Neuron (in vitro differentiated cells): ENCODE measurements at regions not wholly inside any gene's neighbourhood (a gene's known extent, or its start where the extent isn't known, plus 50 kb on each side); places are given as distances from the start of the nearest gene placed in this dataset.

Experiments used
- H2AFZ ChIP-seq: one replicate; pipeline ENCODE4 v1.6.1; 2013; ENCODE audit warnings: low read depth, mild to moderate bottlenecking, inconsistent platforms, low read length, moderate library complexity
- H3K27me3 ChIP-seq: one replicate; pipeline ENCODE4 v1.6.1; 2013; ENCODE audit warnings: low read length; ENCODE audit not compliant: insufficient read depth
- H3K36me3 ChIP-seq: one replicate; pipeline ENCODE4 v1.6.1; 2013; ENCODE audit warnings: low read length; ENCODE audit not compliant: insufficient read depth
- H3K4me1 ChIP-seq: one replicate; pipeline ENCODE4 v1.6.1; 2013; ENCODE audit warnings: low read length; ENCODE audit not compliant: insufficient read depth
- H3K4me3 ChIP-seq: 2 replicates; pipeline ENCODE4 v1.5.1; 2013; ENCODE audit warnings: mild to moderate bottlenecking, low read length, moderate library complexity
- H3K9me3 ChIP-seq: one replicate; pipeline ENCODE4 v1.6.1; 2013; ENCODE audit warnings: low read length

DNA sequence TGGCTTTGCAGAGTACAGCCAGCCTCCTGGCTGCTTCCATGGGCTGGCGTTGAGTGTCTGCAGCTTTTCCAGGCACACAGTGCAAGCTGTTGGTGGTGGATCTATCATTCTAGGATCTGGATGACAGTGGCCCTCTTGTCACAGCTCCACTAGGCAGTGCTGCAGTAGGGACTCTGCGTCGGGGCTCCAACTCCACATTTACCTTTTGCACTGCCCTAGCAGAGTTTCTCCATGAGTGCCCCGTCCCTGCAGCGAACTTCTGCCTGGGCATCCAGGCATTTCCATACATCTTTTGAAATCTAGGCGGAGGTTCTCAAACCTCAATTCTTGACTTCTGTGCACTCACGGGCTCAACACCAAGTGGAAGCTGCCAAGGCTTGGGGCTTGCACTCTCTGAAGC, 1697.3 kb upstream of the MIR17HG start:
- H3K4me3 ChIP-seq = no peak overlapping the region
- H3K36me3 ChIP-seq = no peaks in the 10 kb centered on the region
- H2AFZ ChIP-seq = no peak overlapping the region
- peaks cover 8% of the 10 kb centered on the region for H3K9me3 ChIP-seq
- peaks cover 3% of the 10 kb centered on the region for H3K4me1 ChIP-seq
- no peaks in the 10 kb centered on the region for H3K27me3 ChIP-seq

DNA sequence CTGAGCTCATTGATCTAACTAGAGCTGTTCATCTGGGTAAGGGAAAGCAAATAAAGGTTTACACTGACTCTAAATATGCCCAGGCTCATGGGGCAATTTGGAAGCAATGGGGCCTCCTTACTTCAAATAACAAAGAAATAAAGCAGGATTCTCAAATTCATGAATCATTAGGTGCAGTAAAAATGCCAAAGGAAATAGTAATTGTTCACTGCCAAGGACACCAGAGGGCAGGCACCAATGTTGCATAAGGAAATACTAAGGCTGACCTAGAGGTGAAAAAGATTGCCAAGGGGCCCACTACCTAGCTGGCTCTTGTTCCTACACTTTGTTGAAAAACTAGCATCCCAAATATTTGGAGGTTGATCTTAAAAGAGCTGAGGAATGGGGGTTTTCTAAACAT, 1686.7 kb upstream of the MIR17HG start:
- H2AFZ ChIP-seq = no peak overlapping the region
- H3K36me3 ChIP-seq = no peaks in the 10 kb centered on the region
- H3K9me3 ChIP-seq = peaks cover 3% of the 10 kb centered on the region
- no peaks in the 10 kb centered on the region for H3K4me1 ChIP-seq
- H3K4me3 ChIP-seq = no peak overlapping the region
- no peaks in the 10 kb centered on the region for H3K27me3 ChIP-seq

DNA sequence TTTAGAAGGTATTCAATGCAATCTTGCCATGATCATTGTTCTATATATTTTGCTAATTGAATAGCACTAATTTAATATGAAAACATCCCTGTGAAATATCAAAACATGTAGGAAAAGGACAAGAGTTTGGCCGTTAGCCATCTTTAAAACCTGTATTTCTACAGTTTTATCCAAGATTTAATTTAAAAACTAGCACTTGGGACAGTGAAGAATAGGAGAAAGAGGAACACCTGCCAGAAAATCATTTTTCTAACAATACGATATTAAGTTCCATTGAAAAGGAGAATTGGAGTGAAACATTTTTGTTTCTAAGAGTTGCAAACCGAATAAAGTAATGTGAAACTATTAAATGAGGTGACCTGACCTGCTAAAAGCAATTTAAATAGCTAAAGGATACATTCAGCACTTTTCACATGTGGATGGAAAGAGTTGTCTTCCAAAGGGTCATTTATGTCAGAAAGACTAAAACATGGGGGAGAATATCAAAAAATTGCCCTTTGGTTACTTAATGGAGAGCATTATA, 1673.6 kb upstream of the MIR17HG start:
- H3K4me1 ChIP-seq = no peaks in the 10 kb centered on the region
- no peaks in the 10 kb centered on the region for H3K9me3 ChIP-seq
- no peaks in the 10 kb centered on the region for H3K36me3 ChIP-seq
- H3K27me3 ChIP-seq = no peaks in the 10 kb centered on the region
- H3K4me3 ChIP-seq = no peak overlapping the region
- H2AFZ ChIP-seq = peak overlapping the region; percentile 61

- no peaks in the 10 kb centered on the region for H3K27me3 ChIP-seq
- no peaks in the 10 kb centered on the region for H3K4me1 ChIP-seq
- no peaks in the 10 kb centered on the region for H3K36me3 ChIP-seq
- no peak overlapping the region for H3K4me3 ChIP-seq
- no peak overlapping the region for H2AFZ ChIP-seq
- H3K9me3 ChIP-seq = no peaks in the 10 kb centered on the region
These were observed 1668.9 kb upstream of the MIR17HG start for GRCh38 chr13:89678466-89679121.

DNA sequence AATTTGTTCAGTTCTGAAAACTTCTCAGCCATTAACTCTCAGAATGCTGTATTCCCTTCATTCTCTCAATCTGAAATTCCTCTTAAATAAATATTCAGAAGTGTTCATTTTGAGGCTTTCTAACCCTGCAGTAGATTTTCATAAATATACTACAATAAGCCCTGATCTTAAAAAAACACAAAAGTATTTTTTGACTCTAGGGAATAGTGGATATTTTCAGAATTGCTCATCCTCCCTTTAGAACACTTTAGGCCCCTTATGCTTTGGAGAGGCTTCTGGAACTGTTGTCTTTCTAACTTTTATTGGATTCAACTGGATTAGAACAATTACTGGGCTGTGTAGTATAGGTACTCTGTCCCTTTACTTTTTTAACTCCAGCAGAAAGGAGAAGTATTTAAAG, 1662.6 kb upstream of the MIR17HG start:
- Histone ChIP-seq H2AFZ (no peak overlapping the region), H3K9me3 (no peaks in the 10 kb centered on the region), H3K4me3 (no peak overlapping the region), H3K27me3 (no peaks in the 10 kb centered on the region), H3K36me3 (no peaks in the 10 kb centered on the region), H3K4me1 (no peaks in the 10 kb centered on the region)

DNA sequence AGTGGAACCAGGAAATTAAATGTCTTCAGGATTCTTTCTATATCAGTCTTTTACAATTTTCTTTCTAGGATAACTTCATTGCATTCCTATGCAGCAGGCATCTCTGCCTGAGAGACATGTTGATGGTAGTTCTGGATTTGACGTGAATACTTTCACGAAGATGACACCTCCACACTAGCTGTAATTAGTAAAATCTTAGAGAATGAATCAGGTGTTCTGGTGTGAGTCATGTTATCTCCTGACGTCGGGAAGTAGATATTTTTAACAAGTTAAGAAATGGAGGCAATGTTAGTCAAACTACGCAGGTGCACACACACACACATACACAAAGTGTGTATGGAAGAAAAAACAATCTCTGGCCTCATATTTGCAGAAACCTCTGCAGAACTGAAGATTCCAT, 1661.3 kb upstream of the MIR17HG start:
- no peaks in the 10 kb centered on the region for H3K4me1 ChIP-seq
- no peak overlapping the region for H3K4me3 ChIP-seq
- H2AFZ ChIP-seq = no peak overlapping the region
- H3K36me3 ChIP-seq = no peaks in the 10 kb centered on the region
- no peaks in the 10 kb centered on the region for H3K9me3 ChIP-seq
- no peaks in the 10 kb centered on the region for H3K27me3 ChIP-seq

DNA sequence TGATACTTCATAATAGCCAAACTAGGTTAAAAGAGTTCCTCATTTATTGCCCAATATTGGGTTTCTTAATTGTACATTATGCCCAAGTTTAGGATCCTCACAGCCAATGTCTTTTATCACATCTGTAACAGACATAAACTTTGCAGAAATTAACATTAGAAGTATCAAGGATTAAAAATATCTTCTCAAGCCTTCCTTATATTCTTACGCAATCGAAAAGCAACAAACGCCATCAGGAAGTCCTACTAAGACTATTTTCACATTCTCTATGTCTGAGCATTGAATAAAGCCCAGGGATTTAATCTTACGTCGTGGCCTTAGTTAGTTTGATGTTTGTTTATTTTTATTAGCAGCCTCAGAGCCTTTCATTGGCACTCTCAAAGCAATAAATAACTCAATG, 1660.4 kb upstream of the MIR17HG start:
- Histone ChIP-seq H2AFZ (no peak overlapping the region), H3K4me3 (no peak overlapping the region), H3K36me3 (no peaks in the 10 kb centered on the region), H3K27me3 (no peaks in the 10 kb centered on the region), H3K9me3 (no peaks in the 10 kb centered on the region), H3K4me1 (no peaks in the 10 kb centered on the region)

DNA sequence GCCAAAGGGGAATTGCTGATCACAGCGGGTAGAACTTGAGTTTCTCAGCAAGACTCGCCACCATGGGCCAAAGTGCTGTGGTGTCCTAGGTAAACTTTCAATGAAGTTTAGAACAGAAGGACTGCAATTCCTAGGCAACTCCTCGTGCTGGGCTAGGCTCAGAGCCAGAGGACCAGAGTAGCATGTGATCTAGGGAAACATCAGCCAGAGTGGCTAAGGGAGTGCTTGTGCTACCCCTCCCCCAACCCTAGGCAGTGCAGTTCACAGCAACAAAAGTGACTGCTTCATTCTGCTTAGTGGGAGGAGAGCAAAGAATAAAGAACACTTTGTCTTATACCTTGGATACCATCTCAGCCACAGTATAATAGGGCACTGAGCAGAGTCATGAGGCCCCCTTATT, 1658.6 kb upstream of the MIR17HG start:
- Histone ChIP-seq H3K9me3 (no peaks in the 10 kb centered on the region), H3K36me3 (no peaks in the 10 kb centered on the region), H3K4me1 (no peaks in the 10 kb centered on the region), H3K4me3 (no peak overlapping the region), H3K27me3 (no peaks in the 10 kb centered on the region), H2AFZ (no peak overlapping the region)

DNA sequence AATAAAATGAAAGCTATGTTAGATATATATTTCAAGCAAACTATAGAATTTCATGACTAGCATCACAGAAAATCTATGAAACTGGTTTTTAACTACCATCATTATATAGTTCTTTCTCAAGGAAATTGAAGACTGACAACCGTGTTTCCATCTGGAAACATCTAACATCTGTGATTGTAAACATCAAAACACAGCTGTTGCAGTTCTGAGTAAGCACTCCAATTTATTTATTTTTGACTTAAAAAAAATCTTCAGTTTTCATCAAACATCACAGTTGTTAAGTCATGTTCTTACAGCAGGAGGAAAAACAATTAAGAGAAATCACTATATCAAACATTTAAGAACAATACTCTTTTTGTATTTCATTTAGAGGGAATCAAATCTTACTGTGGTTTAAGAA, 1653.0 kb upstream of the MIR17HG start:
- Histone ChIP-seq H2AFZ (no peak overlapping the region), H3K36me3 (no peaks in the 10 kb centered on the region), H3K27me3 (no peaks in the 10 kb centered on the region), H3K4me3 (no peak overlapping the region), H3K4me1 (peaks cover 5% of the 10 kb centered on the region), H3K9me3 (no peaks in the 10 kb centered on the region)

DNA sequence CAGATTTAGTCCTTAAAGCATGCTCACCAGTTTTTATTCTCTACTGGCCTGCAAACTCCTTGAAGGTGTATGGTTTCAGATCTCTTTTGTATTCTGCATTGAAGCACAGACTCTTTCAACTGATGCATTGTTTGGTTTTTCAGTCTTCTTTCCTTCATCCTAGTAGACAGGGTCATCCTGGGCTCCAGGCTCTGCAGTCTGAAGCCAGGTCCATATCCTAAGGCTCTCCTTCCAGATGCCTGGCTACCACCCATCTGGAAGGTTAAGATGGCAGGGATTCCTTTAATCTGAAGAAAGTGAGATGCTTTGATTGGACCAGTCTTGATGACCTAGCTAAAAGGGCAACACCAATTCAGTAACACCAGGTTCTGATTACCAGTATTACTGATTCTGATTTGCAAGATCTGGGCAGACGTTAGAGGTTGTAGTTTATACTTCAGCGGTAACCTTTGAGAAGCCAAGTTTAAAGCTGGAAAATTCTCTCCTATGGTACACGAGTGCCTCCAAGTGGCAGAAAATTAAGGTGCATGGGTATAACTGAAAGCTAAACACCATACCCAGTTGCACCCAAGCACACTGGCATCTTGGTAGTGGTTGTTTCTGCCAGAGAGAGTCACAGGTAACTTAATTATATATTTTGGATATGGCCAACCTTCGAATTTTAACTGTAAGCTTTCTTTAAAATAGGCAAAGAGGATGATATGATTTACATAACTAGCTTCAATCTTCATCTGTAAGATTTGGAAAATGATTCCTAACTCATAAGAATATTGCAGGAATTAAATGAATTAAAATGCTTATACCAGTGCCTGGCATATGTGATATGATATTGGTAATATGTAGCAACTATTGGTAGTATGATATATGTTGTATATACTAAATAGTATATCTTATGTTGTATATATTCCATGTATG, 1651.9 kb upstream of the MIR17HG start:
- no peaks in the 10 kb centered on the region for H3K36me3 ChIP-seq
- peak overlapping the region; percentile 42 for H2AFZ ChIP-seq
- H3K9me3 ChIP-seq = peaks cover under 1% of the 10 kb centered on the region
- H3K4me1 ChIP-seq = peaks cover 5% of the 10 kb centered on the region
- no peak overlapping the region for H3K4me3 ChIP-seq
- no peaks in the 10 kb centered on the region for H3K27me3 ChIP-seq

GRCh38 chr13:89701913-89702312, 1645.6 kb upstream of the MIR17HG start:
- no peaks in the 10 kb centered on the region for H3K27me3 ChIP-seq
- H3K36me3 ChIP-seq = no peaks in the 10 kb centered on the region
- no peaks in the 10 kb centered on the region for H3K4me1 ChIP-seq
- peaks cover 2% of the 10 kb centered on the region for H3K9me3 ChIP-seq
- H3K4me3 ChIP-seq = no peak overlapping the region
- H2AFZ ChIP-seq = no peak overlapping the region

DNA sequence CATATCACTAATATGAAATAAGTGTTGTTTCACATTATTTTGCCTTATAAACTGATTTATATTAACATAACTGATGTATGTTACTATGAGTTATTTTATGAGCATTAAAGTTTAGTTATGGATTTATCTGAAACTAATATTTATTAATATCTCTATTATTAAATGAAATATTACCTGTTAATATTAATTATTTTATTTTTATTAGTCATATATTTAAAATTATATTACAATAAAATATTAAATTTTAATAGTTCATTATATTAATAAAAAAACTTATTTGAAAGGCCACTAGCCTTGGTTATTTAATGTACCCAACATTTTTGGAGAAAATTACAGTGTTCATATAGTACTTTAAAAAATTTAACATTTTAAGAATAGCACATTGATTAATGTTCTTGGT, 1643.4 kb upstream of the MIR17HG start:
- Histone ChIP-seq H3K4me3 (no peak overlapping the region), H3K9me3 (peaks cover 2% of the 10 kb centered on the region)

GRCh38 chr13:89708013-89708412, 1639.5 kb upstream of the MIR17HG start:
- Histone ChIP-seq H3K9me3 (no peaks in the 10 kb centered on the region), H3K4me1 (no peaks in the 10 kb centered on the region), H2AFZ (no peak overlapping the region), H3K27me3 (no peaks in the 10 kb centered on the region), H3K36me3 (no peaks in the 10 kb centered on the region), H3K4me3 (no peak overlapping the region)

More for the DNA sequence above, 1643.4 kb upstream of the MIR17HG start:
- Histone ChIP-seq H2AFZ (no peak overlapping the region), H3K4me1 (no peaks in the 10 kb centered on the region), H3K27me3 (no peaks in the 10 kb centered on the region), H3K36me3 (no peaks in the 10 kb centered on the region)
